NCI-H2107 treated with DMSO at 0.1 percent for 48 hours (cell line): ENCODE measurements at regions not wholly inside any gene's neighbourhood (a gene's known extent, or its start where the extent isn't known, plus 50 kb on each side); places are given as distances from the start of the nearest gene placed in this dataset.

Source experiments
- DNase-seq: peaks from one replicate; lab custom pipeline; 2025; ENCODE audit not compliant: unreplicated experiment; lab: John Stamatoyannopoulos, UW

DNA sequence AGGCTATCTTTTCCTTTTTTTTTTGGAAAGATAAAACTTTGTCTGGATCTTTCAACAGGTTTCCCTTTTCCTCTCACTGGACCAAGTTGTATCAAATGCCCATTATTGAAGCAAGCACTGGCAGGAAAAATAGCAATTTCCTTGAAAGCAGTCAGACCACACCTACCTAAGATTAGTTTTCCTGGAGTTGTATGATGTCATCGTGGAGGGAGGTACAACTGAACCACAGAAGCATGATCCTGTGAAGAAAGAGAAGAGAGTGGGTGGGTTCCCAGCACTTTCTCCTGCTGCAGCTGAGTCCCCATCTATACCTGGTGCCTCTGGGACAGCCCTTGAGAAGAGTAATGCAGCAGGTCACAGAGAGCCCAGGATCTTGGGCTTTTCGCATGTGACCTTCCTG, 63.6 kb upstream of the ERCC4 start:
- DNase-seq: no peak

DNA sequence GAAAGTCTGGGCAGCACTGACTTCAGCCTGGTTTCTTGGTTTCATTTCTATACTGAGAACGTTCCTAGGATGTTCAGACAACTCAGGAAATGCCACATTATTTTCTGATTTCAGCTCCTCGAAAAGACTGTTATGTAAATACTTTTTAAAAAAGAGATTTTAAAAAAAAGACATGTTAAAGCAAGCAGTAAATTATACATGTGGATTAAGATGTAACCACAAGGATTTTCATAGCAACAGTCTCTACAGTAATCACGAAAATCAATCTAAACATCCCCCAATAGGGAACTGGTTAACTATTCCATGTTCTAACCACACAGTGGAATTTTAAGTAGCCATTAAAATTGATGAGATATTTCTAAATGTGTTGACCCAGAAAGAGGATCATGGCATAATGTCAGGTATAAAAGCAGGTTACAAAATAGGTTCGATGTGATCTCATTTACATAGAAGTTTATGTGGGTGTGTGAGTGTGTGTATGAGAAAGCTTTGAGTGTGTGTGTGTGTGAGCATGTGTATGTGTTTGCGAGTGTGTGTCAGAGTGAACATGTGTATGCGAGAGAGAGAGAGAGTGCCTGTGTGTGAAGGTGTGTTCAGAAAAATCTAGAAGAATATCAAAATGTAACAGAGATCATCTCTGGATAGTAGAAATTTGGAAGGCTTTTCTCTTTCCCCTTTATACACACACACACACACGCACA, 63.0 kb upstream of the ERCC4 start:
- DNase-seq: no peak

DNA sequence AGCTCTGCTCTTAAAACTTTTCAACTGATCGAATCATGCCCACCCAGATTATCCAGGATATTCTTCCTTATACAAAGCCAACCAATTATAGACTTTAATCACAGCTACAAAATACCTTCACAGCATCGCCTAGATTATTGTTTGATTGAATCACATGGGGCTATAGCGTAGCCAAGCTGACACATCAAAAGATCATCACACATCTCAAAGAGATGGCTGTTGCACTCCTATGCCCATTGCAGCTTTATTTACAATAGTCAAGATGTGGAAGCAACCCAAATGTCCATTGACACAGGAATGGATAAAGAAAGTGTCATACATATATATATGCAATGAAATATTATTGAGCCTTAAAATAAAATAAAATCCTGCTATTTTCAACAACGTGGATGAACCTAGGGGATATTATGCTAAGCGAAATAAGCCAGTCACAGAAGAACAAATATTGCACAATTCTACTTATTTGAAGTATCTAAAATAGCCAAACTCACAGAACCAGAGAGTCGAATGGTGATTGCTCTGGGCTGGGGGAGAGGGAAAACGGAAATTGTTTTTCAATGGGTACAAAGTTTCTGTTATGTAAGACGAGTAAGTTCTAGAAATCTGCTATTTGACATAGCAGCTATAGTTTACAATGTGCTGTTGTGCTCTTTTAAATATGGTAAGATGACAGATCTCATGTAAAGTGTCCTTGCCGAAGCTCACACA, 60.9 kb upstream of the ERCC4 start:
- DNase-seq: no peak

DNA sequence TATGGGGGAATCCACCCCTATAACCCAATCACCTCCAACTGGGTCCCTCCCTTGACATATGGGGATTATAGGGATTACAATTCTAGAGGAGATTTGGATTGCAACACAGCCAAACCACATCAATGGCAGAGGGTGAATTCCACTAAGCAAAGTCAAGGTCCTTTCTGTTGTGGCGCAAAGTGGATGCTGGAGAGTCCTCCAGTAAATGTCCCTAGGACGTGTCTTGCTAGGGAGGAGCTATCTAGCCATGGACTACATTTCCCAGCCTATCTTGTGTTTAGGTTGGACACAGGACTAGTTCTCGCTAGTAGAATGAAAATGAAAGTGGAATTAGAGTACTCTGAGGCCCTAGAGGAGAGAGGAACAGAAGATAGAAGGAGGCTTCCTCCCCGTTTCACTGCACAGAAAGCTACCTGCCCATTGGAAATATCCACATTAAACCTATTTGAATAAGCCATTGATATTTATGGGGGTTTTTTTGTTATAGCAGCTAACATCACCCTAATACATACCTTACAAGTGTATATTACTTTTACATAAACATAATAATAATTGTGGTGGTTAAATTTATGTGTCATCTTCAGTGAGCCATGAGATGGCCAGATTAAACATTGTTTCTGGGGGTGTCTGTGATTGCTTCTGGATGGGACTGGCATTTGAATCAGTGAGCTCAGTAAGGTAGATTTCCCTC, 56.7 kb upstream of the ERCC4 start:
- DNase-seq: no peak

DNA sequence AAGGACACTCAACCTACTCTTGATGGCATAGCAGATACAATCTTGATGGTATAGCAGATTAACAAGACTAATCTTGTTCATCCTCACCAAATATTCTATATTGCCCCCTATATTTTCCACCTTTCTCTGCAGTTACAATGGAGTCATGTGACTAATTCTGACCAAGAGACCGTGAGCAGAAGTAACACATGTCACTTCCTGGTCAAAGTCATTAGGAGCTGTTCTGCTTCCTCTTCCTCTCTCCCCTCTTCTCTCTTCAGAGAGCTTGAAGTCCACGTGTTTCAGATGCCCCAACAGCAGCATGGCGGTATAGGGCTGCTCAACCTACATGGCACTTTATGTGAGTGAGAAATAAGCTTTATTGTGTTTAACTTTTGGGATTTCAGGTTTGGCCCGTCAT, 55.3 kb upstream of the ERCC4 start:
- no peak for DNase-seq

DNA sequence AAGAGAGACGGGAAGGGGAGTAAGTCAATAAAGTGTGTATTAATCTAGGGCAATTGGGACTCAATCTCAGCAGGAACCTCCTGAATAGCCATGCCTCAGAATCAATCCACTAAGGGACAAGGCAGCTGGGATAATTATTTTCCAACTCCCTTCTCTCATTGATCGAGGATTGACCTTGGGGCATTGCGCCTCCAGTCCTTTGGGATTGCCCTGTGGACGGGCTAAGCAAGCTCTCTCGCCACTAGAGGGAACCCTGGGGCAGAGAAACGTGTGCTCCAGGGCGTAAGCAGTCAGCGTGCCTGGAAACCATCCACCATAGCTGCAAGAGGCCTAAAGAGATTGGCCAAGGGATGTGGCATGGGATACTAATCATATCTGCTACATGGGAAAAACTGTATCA, 53.9 kb upstream of the ERCC4 start:
- DNase-seq: peak; percentile 68
